Upper lobe of left lung (tissue), 4 donors: ENCODE measurements at regions not wholly inside any gene's neighbourhood (a gene's known extent, or its start where the extent isn't known, plus 50 kb on each side); places are given as distances from the start of the nearest gene placed in this dataset.

Experiments used
- CTCF ChIP-seq, 6 experiments: fragments of 450-650 bp in 4 of 6; fragments of 200-600 bp in 2 of 6; sonication (generic) in 2 of 6; IDR thresholded peaks; one replicate each; pipeline ENCODE4 v1.5.1; 2016 to 2019; ENCODE audit warnings: antibody characterized with exemption in 6 of 6
- EP300 ChIP-seq, 4 donors: sonication (generic); formaldehyde crosslinking; IDR thresholded peaks; one replicate each; pipeline ENCODE4 v1.5.1; 2017; ENCODE audit warnings: antibody characterized with exemption in 4 of 4, control low read depth in 2 of 4
- POLR2A ChIP-seq, 4 donors: fragments of 450-650 bp; IDR thresholded peaks; one replicate each; pipeline ENCODE4 v1.5.1; 2016 to 2017; ENCODE audit warnings: antibody characterized with exemption in 4 of 4, mild to moderate bottlenecking in 2 of 4

GRCh38 chr10:64076322-64076940 lies 555.2 kb downstream of the REEP3 start:
- TF ChIP-seq POLR2A (IDR thresholded peaks at IDR 0.05) = no peak
- no peak for TF ChIP-seq CTCF (IDR thresholded peaks at IDR 0.05)
- TF ChIP-seq EP300 (IDR thresholded peaks at IDR 0.05) = no peak
